Mucosa of descending colon (tissue), 3 donors: ENCODE measurements at regions not wholly inside any gene's neighbourhood (a gene's known extent, or its start where the extent isn't known, plus 50 kb on each side); places are given as distances from the start of the nearest gene placed in this dataset.

Experiments
- ATAC-seq: fragments of 200-7000 bp; cut with Tn5 transposase; one replicate; pipeline ENCODE4 v1.9.1; 2020; ENCODE audit warnings: mild to moderate bottlenecking, moderate library complexity
- DNase-seq, 3 donors: peaks; one replicate each; pipeline ENCODE4 v3.0.0-alpha.2; 2020
- H3K36me3 ChIP-seq: fragments of 200-600 bp; one replicate; pipeline ENCODE4 v1.8.0; 2021; ENCODE audit warnings: low read depth, mild to moderate bottlenecking
- H3K4me1 ChIP-seq: fragments of 200-600 bp; one replicate; pipeline ENCODE4 v1.8.0; 2021; ENCODE audit warnings: low read depth, mild to moderate bottlenecking
- H3K4me3 ChIP-seq: fragments of 200-600 bp; one replicate; pipeline ENCODE4 v1.8.0; 2021; ENCODE audit warnings: mild to moderate bottlenecking
- H3K9me3 ChIP-seq: fragments of 200-600 bp; one replicate; pipeline ENCODE4 v1.8.0; 2021; ENCODE audit warnings: mild to moderate bottlenecking
- CTCF ChIP-seq: fragments of 200-600 bp; IDR thresholded peaks from one replicate; pipeline ENCODE4 v1.8.0; 2022; ENCODE audit warnings: antibody characterized with exemption, mild to moderate bottlenecking
- intact Hi-C, 2 donors: fragments of 100-400 bp; cut with DNase I in 1 of 2; cut with micrococcal nuclease in 1 of 2; formaldehyde crosslinking; loops; one replicate each; pipeline versions ENCODE4 v1.11.0 to v1.11.1; 2022; cut with DNase I, micrococcal nuclease
- donor health status: DM: no; HTN: no; CAD: no; lungs with moderate emphysema.
- donor health status: DM: no; HTN: no; CAD: no.
- donor health status: DM: no; HTN: yes; CAD: no.

GRCh38 chr2:129781749-129782632 is 197.5 kb upstream of the RAB6C start:
- H3K4me1 ChIP-seq, result no peaks in the 10 kb centered on the region
- DNase-seq (no peak), ATAC-seq (no peak)
- no peaks in the 10 kb centered on the region for H3K9me3 ChIP-seq
- TF ChIP-seq CTCF, result no peak
- intact Hi-C loops, result no loop called here
- H3K36me3 ChIP-seq, result no peaks in the 10 kb centered on the region
- no peak overlapping the region for H3K4me3 ChIP-seq

GRCh38 chr2:129782633-129782990 is 196.9 kb upstream of the RAB6C start:
- ATAC-seq, result no peak
- intact Hi-C loops, result no loop called here
- Histone ChIP-seq H3K36me3 (no peaks in the 10 kb centered on the region), H3K4me3 (no peak overlapping the region), H3K4me1 (no peaks in the 10 kb centered on the region), H3K9me3 (no peaks in the 10 kb centered on the region)
- no peak for DNase-seq
- TF ChIP-seq CTCF, result no peak

- no peaks in the 10 kb centered on the region for H3K9me3 ChIP-seq
- H3K4me3 ChIP-seq, result no peak overlapping the region
- H3K36me3 ChIP-seq, result no peaks in the 10 kb centered on the region
- ATAC-seq (no peak), DNase-seq (no peak)
- no peaks in the 10 kb centered on the region for H3K4me1 ChIP-seq
- intact Hi-C loops, result no loop called here
- TF ChIP-seq CTCF, result no peak
These were observed 195.0 kb upstream of the RAB6C start for GRCh38 chr2:129784486-129784885.

DNA sequence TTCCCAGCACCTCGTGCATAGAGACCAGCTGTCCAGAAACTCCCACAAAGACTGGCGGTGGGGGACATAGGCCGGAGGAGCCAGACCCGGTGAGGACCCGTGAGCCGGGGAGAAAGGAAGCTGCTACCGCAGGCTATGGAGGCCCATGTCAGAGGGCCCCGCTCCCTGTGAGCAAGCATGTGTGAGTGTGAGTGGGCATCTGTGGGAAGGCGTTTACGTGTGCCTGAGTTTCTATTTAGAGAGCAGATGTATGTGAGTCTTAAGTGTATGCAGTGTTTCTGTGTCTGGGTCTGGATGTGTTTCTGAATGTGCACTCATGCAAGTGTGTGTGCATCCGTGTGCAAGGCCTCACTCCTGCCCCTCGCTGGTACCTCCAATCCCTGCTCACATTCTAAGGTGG is 187.8 kb upstream of the RAB6C start:
- H3K36me3 ChIP-seq, result no peaks in the 10 kb centered on the region
- ATAC-seq, result no peak
- intact Hi-C loops, result no loop called here

DNA sequence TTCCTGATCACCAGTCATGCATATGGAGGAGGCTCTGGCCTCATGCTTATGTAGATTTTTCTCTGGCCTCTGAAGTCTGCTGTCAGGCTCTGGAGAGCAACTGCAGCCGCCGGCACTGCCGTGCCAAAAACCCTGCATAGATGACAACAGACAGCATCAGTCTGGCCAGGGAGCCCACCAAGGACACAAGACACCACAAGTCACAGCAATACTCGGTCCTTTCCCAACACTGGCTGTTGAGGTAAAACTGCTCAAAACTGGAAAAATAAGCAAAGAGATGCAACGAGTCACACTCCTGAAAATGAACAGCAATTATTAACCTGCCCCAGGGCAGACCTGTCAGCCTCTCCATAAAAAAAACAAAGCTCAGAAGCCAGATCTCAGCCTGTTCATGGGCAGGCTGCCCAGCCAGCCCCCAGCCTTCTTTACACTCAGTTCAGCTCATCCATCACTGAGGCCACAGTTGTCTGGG is 186.0 kb upstream of the RAB6C start:
- intact Hi-C loops, result no loop called here
- no peaks in the 10 kb centered on the region for H3K36me3 ChIP-seq
- no peaks in the 10 kb centered on the region for H3K9me3 ChIP-seq
- ATAC-seq (no peak), DNase-seq (no peak)
- no peaks in the 10 kb centered on the region for H3K4me1 ChIP-seq
- TF ChIP-seq CTCF, result no peak
- H3K4me3 ChIP-seq, result no peak overlapping the region

More for the DNA sequence above, 187.8 kb upstream of the RAB6C start:
- Histone ChIP-seq H3K4me1 (no peaks in the 10 kb centered on the region), H3K4me3 (no peak overlapping the region), H3K9me3 (no peaks in the 10 kb centered on the region)
- TF ChIP-seq CTCF, result no peak
- no peak for DNase-seq
